Fibroblast of skin of left biceps (primary cell): ENCODE measurements at regions not wholly inside any gene's neighbourhood (a gene's known extent, or its start where the extent isn't known, plus 50 kb on each side); places are given as distances from the start of the nearest gene placed in this dataset.
A peak's percentile ranks its signal among the peaks of the same experiment; 100 is the strongest.

Experiments
- DNase-seq, 2 experiments: peaks; one replicate each; pipeline ENCODE4 v3.0.0-alpha.2; 2013; ENCODE audit warnings: low read depth in 2 of 2

- no peak for DNase-seq
Measured at GRCh38 chr11:32317643-32318042, 117.7 kb downstream of the WT1 start.

- no peak for DNase-seq
Measured at GRCh38 chr11:32318071-32319055, 117.0 kb downstream of the WT1 start.

DNA sequence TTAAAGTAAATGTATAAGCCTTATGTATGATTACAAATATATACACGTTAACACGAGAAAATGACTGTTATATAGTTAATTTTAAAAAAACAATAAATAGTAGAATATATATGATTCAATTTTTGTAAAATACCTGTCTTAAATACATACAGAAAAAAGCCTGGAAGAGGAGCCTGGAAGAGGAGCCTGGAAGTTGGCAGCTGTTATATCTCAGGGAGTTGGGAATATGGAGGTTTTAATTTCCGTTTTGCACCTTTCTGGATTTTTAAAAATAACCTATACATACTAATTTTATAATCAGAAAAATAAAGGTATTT is 111.6 kb downstream of the WT1 start:
- no peak for DNase-seq

DNA sequence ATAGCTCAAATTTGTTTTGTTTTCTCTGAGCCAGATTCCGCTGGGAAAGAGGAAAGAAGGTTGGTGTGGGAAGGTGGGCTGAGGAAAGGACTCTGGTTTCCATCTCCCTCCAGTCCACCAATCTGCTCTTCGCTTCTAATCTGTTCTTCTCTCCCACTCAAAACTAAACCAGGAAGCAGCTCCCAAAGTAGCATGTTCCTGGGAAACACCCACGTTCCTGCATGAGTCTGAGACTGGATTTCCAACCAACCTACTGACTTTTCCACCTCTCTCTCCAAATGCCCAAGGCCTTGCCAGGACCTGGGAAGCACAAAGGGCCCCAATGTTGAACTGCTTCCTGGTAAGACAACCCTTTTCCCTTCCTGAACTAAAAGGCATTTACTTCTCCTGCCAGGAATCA is 110.2 kb downstream of the WT1 start:
- no peak for DNase-seq

DNA sequence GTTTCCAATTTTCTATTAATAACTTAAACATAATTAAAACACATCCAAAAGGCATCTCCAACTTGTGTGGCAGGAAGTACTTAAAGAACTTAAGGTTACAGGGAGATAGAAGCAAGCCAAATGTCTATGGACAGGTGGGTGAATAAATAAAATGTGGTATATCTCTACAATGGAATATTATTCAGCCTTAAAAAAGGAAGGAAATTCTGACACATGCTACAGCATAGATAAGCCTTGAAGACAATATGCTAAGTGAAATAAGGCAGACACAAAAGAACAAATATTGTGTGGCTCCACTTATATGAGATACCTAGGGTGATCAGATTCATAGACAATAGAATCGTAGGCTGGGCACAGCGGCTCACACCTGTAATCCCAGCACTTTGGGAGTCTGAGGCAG is 109.6 kb downstream of the WT1 start:
- no peak for DNase-seq

DNA sequence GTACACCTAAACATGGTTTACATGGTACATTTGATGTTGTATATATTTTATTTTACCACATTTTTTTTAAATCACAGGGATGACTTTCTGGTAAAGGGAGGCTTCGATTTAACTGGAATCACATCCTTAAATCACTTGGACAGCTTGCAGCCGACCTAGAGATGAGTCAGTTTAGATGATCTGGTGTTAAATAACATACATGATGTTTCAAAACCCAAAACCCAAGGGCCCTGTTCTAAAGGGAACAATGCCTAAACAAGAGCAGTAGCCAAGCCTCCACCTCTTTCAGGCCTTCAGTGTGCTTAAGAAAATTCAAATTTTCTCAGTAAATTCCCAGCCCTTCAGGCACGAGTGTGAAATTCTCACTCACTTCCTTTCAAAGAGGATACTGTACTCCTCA is 108.8 kb downstream of the WT1 start:
- no peak for DNase-seq

DNA sequence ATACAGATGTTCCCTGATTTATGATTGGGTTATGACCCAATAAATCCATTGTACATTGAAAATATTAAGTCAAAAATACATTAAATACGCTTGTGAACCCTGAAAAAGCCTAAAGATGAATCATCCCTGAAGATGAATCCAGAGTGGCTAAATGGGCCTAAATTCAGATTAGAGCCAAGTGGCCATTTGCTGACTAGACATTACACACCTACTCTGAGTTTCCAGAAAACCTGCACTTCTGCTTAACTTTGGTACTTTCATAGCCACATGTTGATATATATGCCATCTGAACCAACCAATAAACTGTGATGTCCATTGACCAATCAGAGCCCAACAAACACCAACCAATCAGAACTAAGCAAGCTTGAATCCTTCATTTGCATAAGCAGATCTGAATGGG is 106.9 kb downstream of the WT1 start:
- no peak for DNase-seq

- no peak for DNase-seq
Measured at GRCh38 chr11:32331098-32331497, 104.2 kb downstream of the WT1 start.

GRCh38 chr11:32331792-32332191 is 103.5 kb downstream of the WT1 start:
- no peak for DNase-seq

DNA sequence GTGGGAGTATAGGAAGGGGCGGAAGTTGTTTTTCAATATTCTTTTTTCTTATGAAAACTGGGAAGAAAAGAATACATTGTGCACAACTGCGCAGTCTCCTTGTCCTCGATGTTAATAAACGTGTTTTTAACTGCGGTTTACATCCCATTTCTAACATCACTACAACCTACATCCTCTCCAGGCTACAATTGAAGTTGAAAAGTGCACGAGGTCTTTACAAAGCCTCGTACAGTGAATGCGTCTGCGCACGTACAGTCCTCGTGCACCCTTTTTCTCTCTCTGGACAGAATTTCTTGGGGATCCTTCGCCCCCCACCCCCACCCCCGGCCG is 102.4 kb downstream of the WT1 start:
- DNase-seq, result no peak

GRCh38 chr11:32333320-32333991 is 101.9 kb downstream of the WT1 start:
- peak in 1 of 2 experiments; percentile 37 for DNase-seq

GRCh38 chr11:32334822-32335221 is 100.5 kb downstream of the WT1 start:
- no peak for DNase-seq
